IMR-90 (cell line): ENCODE measurements at regions not wholly inside any gene's neighbourhood (a gene's known extent, or its start where the extent isn't known, plus 50 kb on each side); places are given as distances from the start of the nearest gene placed in this dataset.

ENCODE experiments used
- ATAC-seq: fragments of 200-7000 bp; cut with Tn5 transposase; 2 replicates; pipeline ENCODE4 v1.9.1; 2020; ENCODE audit warnings: low read depth, mild to moderate bottlenecking, moderate library complexity
- BruUV-seq: library from RNA; stranded (reverse); fragments of 400-500 nt; replicated peaks from 2 replicates; lab custom pipeline; 2021; lab: Mats Ljungman, UMichigan
- CTCF ChIA-PET: fragments of 300-600 bp; formaldehyde crosslinking; extraction: SDS; loops from one replicate; lab custom pipeline; 2021; ENCODE audit warnings: antibody characterized with exemption; lab: Yijun Ruan, JAX
- POLR2A ChIA-PET: fragments of 300-600 bp; sonication (Branson Sonifier 250); formaldehyde crosslinking; loops from one replicate; lab custom pipeline; 2022; ENCODE audit warnings: antibody characterized with exemption; ENCODE audit not compliant: unreplicated experiment; lab: Charles Lee
- DNase-seq: peaks from one replicate; pipeline ENCODE4 v3.0.0; 2013
- H2AFZ ChIP-seq: replicated peaks from 2 replicates; pipeline ENCODE3; 2013; ENCODE audit warnings: low read length, mild to moderate bottlenecking; ENCODE audit not compliant: poor library complexity
- H2AK5ac ChIP-seq: 2 replicates; pipeline ENCODE4 v1.6.1; 2013; ENCODE audit warnings: low read depth, low read length, inconsistent platforms
- H2AK9ac ChIP-seq: replicated peaks from 2 replicates; pipeline ENCODE3; 2013; ENCODE audit warnings: mild to moderate bottlenecking, low read depth, low read length, moderate library complexity; ENCODE audit not compliant: poor library complexity
- H2BK120ac ChIP-seq: 2 replicates; pipeline ENCODE4 v1.6.1; 2013; ENCODE audit warnings: low read depth, low read length, inconsistent platforms
- H2BK15ac ChIP-seq: 3 replicates; pipeline ENCODE4 v1.6.1; 2013; ENCODE audit warnings: low read depth, low read length, inconsistent platforms
- H2BK20ac ChIP-seq: 2 replicates; pipeline ENCODE4 v1.6.1; 2013; ENCODE audit warnings: low read depth, mild to moderate bottlenecking, inconsistent platforms, low read length, moderate library complexity
- H2BK5ac ChIP-seq: 2 replicates; pipeline ENCODE4 v1.6.1; 2013; ENCODE audit warnings: mild to moderate bottlenecking, low read depth, low read length, inconsistent platforms; ENCODE audit not compliant: poor library complexity, severe bottlenecking
- H3K14ac ChIP-seq: replicated peaks from 2 replicates; pipeline ENCODE4 v1.6.1; 2013; ENCODE audit warnings: low read depth, low read length, inconsistent platforms
- H3K18ac ChIP-seq: 2 replicates; pipeline ENCODE4 v1.6.1; 2013; ENCODE audit warnings: low read depth, low read length, control low read depth
- H3K23ac ChIP-seq: 2 replicates; pipeline ENCODE4 v1.6.1; 2013; ENCODE audit warnings: low read depth, low read length, inconsistent platforms
- H3K27ac ChIP-seq: 2 replicates; pipeline ENCODE4 v1.5.1; 2013; ENCODE audit warnings: mild to moderate bottlenecking, control low read depth, low read length; ENCODE audit not compliant: insufficient read depth
- H3K27me3 ChIP-seq: 2 replicates; pipeline ENCODE4 v1.6.1; 2013; ENCODE audit warnings: low read length; ENCODE audit not compliant: control insufficient read depth, insufficient read depth
- H3K36me3 ChIP-seq: 2 replicates; pipeline ENCODE4 v1.6.1; 2013; ENCODE audit warnings: low read length, mixed read lengths; ENCODE audit not compliant: control insufficient read depth, insufficient read depth
- H3K4ac ChIP-seq: 2 replicates; pipeline ENCODE4 v1.6.1; 2013; ENCODE audit warnings: low read depth, low read length, inconsistent platforms
- H3K4me1 ChIP-seq: 2 replicates; pipeline ENCODE4 v1.6.1; 2013; ENCODE audit warnings: low read length, mixed read lengths; ENCODE audit not compliant: control insufficient read depth, insufficient read depth
- H3K4me2 ChIP-seq: 2 replicates; pipeline ENCODE4 v1.6.1; 2013; ENCODE audit warnings: low read depth, mild to moderate bottlenecking, control low read depth, low read length, moderate library complexity
- H3K4me3 ChIP-seq: 2 replicates; pipeline ENCODE4 v1.5.1; 2013; ENCODE audit warnings: low read depth, mild to moderate bottlenecking, control low read depth, low read length, moderate library complexity; ENCODE audit not compliant: insufficient read depth
- H3K56ac ChIP-seq: 2 replicates; pipeline ENCODE4 v1.6.1; 2013; ENCODE audit warnings: low read length, inconsistent platforms; ENCODE audit not compliant: insufficient read depth; ENCODE audit errors: extremely low read depth
- H3K79me1 ChIP-seq, 2 experiments: 2 replicates each; pipeline ENCODE4 v1.6.1; 2013; ENCODE audit warnings: low read length in 2 of 2, inconsistent platforms in 1 of 2, low read depth in 1 of 2
- H3K9ac ChIP-seq: 2 replicates; pipeline ENCODE4 v1.6.1; 2013; ENCODE audit warnings: low read depth, low read length, control low read depth
- H3K9me1 ChIP-seq: 2 replicates; pipeline ENCODE4 v1.6.1; 2013; ENCODE audit warnings: low read length, inconsistent platforms; ENCODE audit not compliant: insufficient read depth
- H3K9me3 ChIP-seq: 2 replicates; pipeline ENCODE4 v1.6.1; 2013; ENCODE audit warnings: low read length; ENCODE audit not compliant: control insufficient read depth, insufficient read depth
- H4K20me1 ChIP-seq: 2 replicates; pipeline ENCODE4 v1.6.1; 2013; ENCODE audit warnings: low read length, inconsistent platforms; ENCODE audit not compliant: insufficient read depth
- H4K5ac ChIP-seq: 2 replicates; pipeline ENCODE4 v1.6.1; 2013; ENCODE audit warnings: mild to moderate bottlenecking, low read depth, low read length, control low read depth
- H4K8ac ChIP-seq, 2 experiments: 2 replicates each; pipeline ENCODE4 v1.6.1; 2013; ENCODE audit warnings: low read depth in 2 of 2, low read length in 2 of 2, control low read depth in 1 of 2, inconsistent platforms in 1 of 2
- H4K91ac ChIP-seq: 2 replicates; pipeline ENCODE4 v1.6.1; 2013; ENCODE audit warnings: low read depth, low read length, inconsistent platforms; ENCODE audit not compliant: insufficient read depth
- BHLHE40 ChIP-seq: fragments of 150-350 bp; IDR thresholded peaks from 2 replicates; pipeline ENCODE4 v1.6.1; 2016; ENCODE audit warnings: mild to moderate bottlenecking, low read depth, low read length
- CHD1 ChIP-seq: IDR thresholded peaks from 2 replicates; pipeline ENCODE4 v1.6.1; 2012; ENCODE audit warnings: low read depth, low read length, improper control_type of control experiment
- CTCF ChIP-seq: conservative IDR thresholded peaks from 2 replicates; pipeline ENCODE4 v1.5.1; 2012; ENCODE audit warnings: mild to moderate bottlenecking, low read depth, low read length, improper control_type of control experiment
- ELK1 ChIP-seq: fragments of 150-350 bp; IDR thresholded peaks from 2 replicates; pipeline ENCODE4 v1.6.1; 2016; ENCODE audit warnings: low read depth, mild to moderate bottlenecking, low read length, moderate library complexity, borderline replicate concordance
- MAFK ChIP-seq: IDR thresholded peaks from 2 replicates; pipeline ENCODE4 v1.6.1; 2012; ENCODE audit warnings: low read depth, low read length, improper control_type of control experiment
- MXI1 ChIP-seq: IDR thresholded peaks from 2 replicates; pipeline ENCODE4 v1.6.1; 2012; ENCODE audit warnings: low read depth, mild to moderate bottlenecking, low read length, moderate library complexity, borderline replicate concordance
- POLR2A ChIP-seq: IDR thresholded peaks from 2 replicates; pipeline ENCODE4 v1.6.1; 2012; ENCODE audit warnings: mild to moderate bottlenecking, low read depth, low read length
- RAD21 ChIP-seq: IDR thresholded peaks from 2 replicates; pipeline ENCODE4 v1.6.1; 2012; ENCODE audit warnings: low read length, improper control_type of control experiment
- RCOR1 ChIP-seq: IDR thresholded peaks from 2 replicates; pipeline ENCODE4 v1.6.1; 2012; ENCODE audit warnings: mild to moderate bottlenecking, low read length, improper control_type of control experiment; ENCODE audit not compliant: insufficient replicate concordance
- RFX5 ChIP-seq: IDR thresholded peaks from 2 replicates; pipeline ENCODE4 v1.8.0; 2012; ENCODE audit warnings: low read depth, mild to moderate bottlenecking, low read length, moderate library complexity
- SMC3 ChIP-seq: fragments of 150-350 bp; IDR thresholded peaks from 2 replicates; pipeline ENCODE4 v1.6.1; 2016; ENCODE audit warnings: low read depth, mild to moderate bottlenecking, antibody characterized with exemption, low read length, moderate library complexity
- USF2 ChIP-seq: fragments of 150-350 bp; IDR thresholded peaks from 2 replicates; pipeline ENCODE4 v1.6.1; 2017; ENCODE audit warnings: mild to moderate bottlenecking, antibody characterized with exemption, low read length, low read depth
- dilution Hi-C: fragments of 300-500 bp; cut with HindIII; formaldehyde crosslinking; loops from one replicate; pipeline ENCODE4 v1.14.3; 2018; ENCODE audit warnings: low sequenced_read_pairs; ENCODE audit not compliant: unreplicated experiment
- in situ Hi-C: fragments of 300-500 bp; cut with MboI; formaldehyde crosslinking; loops from 3 replicates; pipeline ENCODE4 v1.14.3; 2019; ENCODE audit warnings: low sequenced_read_pairs, inconsistent platforms, mixed read lengths
- intact Hi-C: fragments of 100-400 bp; cut with micrococcal nuclease; formaldehyde crosslinking; loops from 2 replicates; pipeline ENCODE4 v1.10.0; 2022

GRCh38 chr1:199121047-199121446 is 482.2 kb downstream of the PTPRC start:
- dilution Hi-C loops: no loop called here
- H3K18ac ChIP-seq: no peak overlapping the region
- H2BK5ac ChIP-seq: no peak overlapping the region
- H3K4me1 ChIP-seq: peaks cover 4% of the 10 kb centered on the region; the same call in 1 of the 2 replicates
- no peak overlapping the region for H2BK20ac ChIP-seq
- H3K56ac ChIP-seq: no peak overlapping the region
- no peaks in the 10 kb centered on the region for H4K20me1 ChIP-seq
- ChIA-PET CTCF (interaction anchor here (0.6 to 2.0 kb wide), 2 partner anchors 8 to 423 kb away, joined by 4 to 7 read pairs; no protein-coding TSS in a partner anchor), POLR2A (no interaction called here)
- H3K36me3 ChIP-seq: no peaks in the 10 kb centered on the region
- intact Hi-C loops: loop anchor here (5.0 to 10.0 kb wide), 2 partner anchors 151 to 294 kb away; no protein-coding TSS in a partner anchor
- H2AFZ ChIP-seq: no peak overlapping the region
- H2AK5ac ChIP-seq: no peak overlapping the region
- no peak overlapping the region for H3K4me2 ChIP-seq
- H3K27ac ChIP-seq: no peak overlapping the region
- H4K5ac ChIP-seq: no peak overlapping the region
- no peak overlapping the region for H3K14ac ChIP-seq
- 0 out of 2 replicates have a peak, but pooled peaks cover 3% of the 10 kb centered on the region for H3K9me1 ChIP-seq
- H2BK120ac ChIP-seq: no peak overlapping the region
- H3K4me3 ChIP-seq: no peak overlapping the region
- no peak overlapping the region for H4K91ac ChIP-seq
- no TSS peak for BruUV-seq
- DNase-seq (no peak), ATAC-seq (no peak)
- H3K9me3 ChIP-seq: no peaks in the 10 kb centered on the region
- no peak overlapping the region for H2AK9ac ChIP-seq
- no peak overlapping the region for H4K8ac ChIP-seq
- H3K27me3 ChIP-seq: no peaks in the 10 kb centered on the region
- no peaks in the 10 kb centered on the region for H3K79me1 ChIP-seq
- no peak overlapping the region for H3K23ac ChIP-seq
- in situ Hi-C loops: loop anchor here (25.0 kb wide), 1 partner anchor 334 kb away; no protein-coding TSS in a partner anchor
- H2BK15ac ChIP-seq: no peak overlapping the region
- H3K9ac ChIP-seq: no peak overlapping the region
- TF ChIP-seq MXI1 (no peak), CHD1 (no peak), POLR2A (no peak), BHLHE40 (no peak), RAD21 (no peak), RCOR1 (no peak), ELK1 (no peak), RFX5 (no peak), MAFK (no peak), CTCF (no peak), USF2 (no peak), SMC3 (no peak)
- no peak overlapping the region for H3K4ac ChIP-seq
